ENCODE measurements at regions not wholly inside any gene's neighbourhood (a gene's known extent, or its start where the extent isn't known, plus 50 kb on each side); places are given as distances from the start of the nearest gene placed in this dataset.

GRCh38 chr7:10756981-10757380, 216.7 kb upstream of the PHF14 start:
- no peaks in the 10 kb centered on the region for H4K20me1 ChIP-seq (ENCODE audit: insufficient read depth)
- CTCF ChIA-PET = no interaction called here

More at GRCh38 chr7:10756981-10757380, 216.7 kb upstream of the PHF14 start:
- no peaks in the 10 kb centered on the region for H3K27me3 ChIP-seq (ENCODE audit: insufficient read depth, low read length)
- RAD21 ChIA-PET (ENCODE audit: low non-redundant PET in 1 of 2, low total read pairs in 2 of 2, uncharacterized antibody in 2 of 2, unreplicated experiment in 2 of 2) = no interaction called here
- ATAC-seq = no peak
- H3K27ac ChIP-seq (ENCODE audit: low read depth, low read length) = no peak overlapping the region
- no peaks in the 10 kb centered on the region for H3K4me1 ChIP-seq (ENCODE audit: control insufficient read depth in 1 of 2, insufficient read depth in 2 of 2, low read length in 2 of 2)
- H3K79me2 ChIP-seq (ENCODE audit: insufficient read depth, low read length) = no peaks in the 10 kb centered on the region
- intact Hi-C loops (cut with micrococcal nuclease) = no loop called here
- POLR2A ChIA-PET = no interaction called here
- BruUV-seq (replicated peaks) = no TSS peak
- no peak for DNase-seq (ENCODE audit: low read depth, low spot score)
- H2AFZ ChIP-seq (ENCODE audit: low read depth, low read length, poor library complexity, severe bottlenecking) = no peak overlapping the region
- TF ChIP-seq YY1 (IDR thresholded peaks at IDR 0.05; ENCODE audit: extremely low read depth, insufficient replicate concordance, low read depth, low read length) = no peak
- no peak for TF ChIP-seq CBX3 (IDR thresholded peaks at IDR 0.05; ENCODE audit: low read depth)
- no peak for TF ChIP-seq JUND (IDR thresholded peaks at IDR 0.05)
- TF ChIP-seq EZH2phosphoT487 (IDR thresholded peaks at IDR 0.05; ENCODE audit: borderline replicate concordance) = no peak
- TF ChIP-seq EGR1 (IDR thresholded peaks at IDR 0.05; ENCODE audit: low read depth) = no peak
- no peak for TF ChIP-seq POLR2A (IDR thresholded peaks at IDR 0.05; ENCODE audit: borderline replicate concordance, extremely low read depth, insufficient read depth, insufficient read length)
- no peak for TF ChIP-seq POLR2AphosphoS5 (IDR thresholded peaks at IDR 0.05; ENCODE audit: low read depth, low read length)
- no peak for TF ChIP-seq MAX (IDR thresholded peaks at IDR 0.05)
- TF ChIP-seq REST (IDR thresholded peaks at IDR 0.05; ENCODE audit: low read depth) = no peak
- no peak for TF ChIP-seq ZNF274 (IDR thresholded peaks at IDR 0.05; ENCODE audit: low read depth, low read length)
- TF ChIP-seq ZBTB33 (IDR thresholded peaks at IDR 0.05; ENCODE audit: extremely low read depth, insufficient replicate concordance, low read length) = no peak
- TF ChIP-seq SRF (IDR thresholded peaks at IDR 0.05; ENCODE audit: low read depth) = no peak
- TF ChIP-seq ZFX (IDR thresholded peaks at IDR 0.05) = no peak
- TF ChIP-seq EZH2 (IDR thresholded peaks at IDR 0.05) = no peak
- TF ChIP-seq FOSL1 (IDR thresholded peaks at IDR 0.05; ENCODE audit: low read depth) = no peak
- no peak for TF ChIP-seq SIN3A (IDR thresholded peaks at IDR 0.05; ENCODE audit: low read depth)
- TF ChIP-seq TCF7L2 (IDR thresholded peaks at IDR 0.05; ENCODE audit: borderline replicate concordance, extremely low read depth, insufficient read depth, insufficient read length) = no peak
- no peak for TF ChIP-seq CTCF (IDR thresholded peaks at IDR 0.05 in 2 of 3, conservative IDR thresholded peaks at IDR 0.05 in 1 of 3; ENCODE audit: borderline replicate concordance in 1 of 3, insufficient read depth in 1 of 3, low read depth in 2 of 3, low read length in 2 of 3)
- no peak for TF ChIP-seq ATF3 (IDR thresholded peaks at IDR 0.05)
- H3K36me3 ChIP-seq (ENCODE audit: control insufficient read depth in 1 of 2, insufficient read depth in 2 of 2, low read length in 2 of 2) = no peaks in the 10 kb centered on the region
- no peaks in the 10 kb centered on the region for H3K9me2 ChIP-seq (ENCODE audit: insufficient read depth)
- no peak overlapping the region for H3K4me2 ChIP-seq (ENCODE audit: low read length)
- H3K9ac ChIP-seq (ENCODE audit: low read length) = no peak overlapping the region
- H3K4me3 ChIP-seq (replicated peaks in 1 of 2; ENCODE audit: low read depth in 1 of 2, low read length in 2 of 2) = no peak overlapping the region
- peaks cover 12 to 15% of the 10 kb centered on the region in 2 experiments; a peak in 2 of 4 replicates for H3K9me3 ChIP-seq (ENCODE audit: control insufficient read depth in 1 of 2, insufficient read depth in 1 of 2, low read depth in 1 of 2, low read length in 2 of 2)
